ENCODE measurements at regions not wholly inside any gene's neighbourhood (a gene's known extent, or its start where the extent isn't known, plus 50 kb on each side); places are given as distances from the start of the nearest gene placed in this dataset.

GRCh38 chr6:12419631-12420272, 129.6 kb downstream of the EDN1 start:
- peaks cover 0 to 3% (median under 1%) of the 10 kb centered on the region in 6 donors for H3K9me3 Mint-ChIP-seq
- H3K4me3 Mint-ChIP-seq: no peak overlapping the region
- no peak for DNase-seq
- H3K36me3 Mint-ChIP-seq: no peaks in the 10 kb centered on the region
- H3K27me3 Mint-ChIP-seq (ENCODE audit: low read depth in 3 of 3): peaks cover 0 to 4% (median 0%) of the 10 kb centered on the region in 3 donors
- no peaks in the 10 kb centered on the region for H3K4me1 Mint-ChIP-seq
- no peak overlapping the region for H3K27ac Mint-ChIP-seq

- no peaks in the 10 kb centered on the region for H3K4me1 Mint-ChIP-seq
Observed at GRCh38 chr6:12420626-12421025, 130.5 kb downstream of the EDN1 start.

DNA sequence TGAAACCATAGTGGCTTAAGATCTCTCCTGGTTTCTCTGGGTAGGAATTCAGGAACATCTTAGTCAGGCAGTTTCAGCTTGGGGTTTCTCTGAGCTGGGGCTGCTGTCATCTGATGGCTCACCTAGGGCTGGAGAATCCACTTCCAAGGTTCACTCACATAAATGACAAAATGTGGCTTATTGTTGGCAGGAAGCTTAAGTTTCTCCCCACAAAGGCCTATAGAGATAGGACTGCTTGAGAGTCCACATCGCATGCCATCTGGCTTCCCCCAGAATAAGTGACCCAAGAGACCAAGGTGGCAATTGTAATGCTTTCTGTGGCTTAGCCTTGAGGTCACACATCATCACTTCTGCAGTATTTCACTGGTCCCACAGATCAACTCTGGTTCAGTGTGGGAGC, 131.4 kb downstream of the EDN1 start:
- H3K4me3 Mint-ChIP-seq: no peak overlapping the region
- H3K27ac Mint-ChIP-seq: no peak overlapping the region
- H3K36me3 Mint-ChIP-seq: no peaks in the 10 kb centered on the region
- DNase-seq: no peak
- H3K9me3 Mint-ChIP-seq: peaks cover 0 to 3% (median under 1%) of the 10 kb centered on the region in 6 donors
- H3K27me3 Mint-ChIP-seq (ENCODE audit: low read depth in 3 of 3): peaks cover 0 to 4% (median 0%) of the 10 kb centered on the region in 3 donors
- H3K4me1 Mint-ChIP-seq: no peaks in the 10 kb centered on the region

More at GRCh38 chr6:12420626-12421025, 130.5 kb downstream of the EDN1 start:
- no peak overlapping the region for H3K4me3 Mint-ChIP-seq
- no peak for DNase-seq
- peaks cover 0 to 3% (median under 1%) of the 10 kb centered on the region in 6 donors for H3K9me3 Mint-ChIP-seq
- H3K36me3 Mint-ChIP-seq: no peaks in the 10 kb centered on the region
- no peak overlapping the region for H3K27ac Mint-ChIP-seq
- H3K27me3 Mint-ChIP-seq (ENCODE audit: low read depth in 3 of 3): peaks cover 0 to 4% (median 0%) of the 10 kb centered on the region in 3 donors

- DNase-seq: no peak
- Mint-ChIP-seq H3K9me3 (peaks cover 0 to 3% (median under 1%) of the 10 kb centered on the region in 6 donors), H3K27me3 (ENCODE audit: low read depth in 3 of 3) (peaks cover 0 to 4% (median 0%) of the 10 kb centered on the region in 3 donors), H3K27ac (no peak overlapping the region), H3K4me3 (no peak overlapping the region), H3K4me1 (no peaks in the 10 kb centered on the region), H3K36me3 (no peaks in the 10 kb centered on the region)
Observed at GRCh38 chr6:12422848-12423247, 132.7 kb downstream of the EDN1 start.

DNA sequence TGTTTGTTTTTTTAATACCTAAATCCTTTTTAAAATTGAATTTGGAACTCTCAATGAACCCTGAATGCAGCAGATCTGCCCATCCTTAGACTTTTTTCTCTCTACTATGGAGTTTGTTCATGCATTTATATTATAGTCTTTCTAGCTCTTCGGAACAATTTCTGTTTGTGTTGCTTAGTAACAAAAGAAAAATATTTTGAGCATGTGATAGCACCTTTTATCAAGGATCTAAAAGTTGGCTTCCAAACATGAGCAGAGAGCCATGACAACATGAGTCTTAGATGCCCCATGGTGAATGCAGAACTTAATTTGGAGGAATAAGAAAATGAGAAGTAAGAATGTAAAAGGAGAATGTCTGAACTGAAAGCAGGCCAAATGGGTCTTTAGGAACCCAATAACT, 133.7 kb downstream of the EDN1 start:
- Mint-ChIP-seq H3K36me3 (no peaks in the 10 kb centered on the region), H3K9me3 (peaks cover 0 to 2% (median 0%) of the 10 kb centered on the region in 6 donors), H3K27ac (no peak overlapping the region), H3K4me3 (no peak overlapping the region), H3K27me3 (ENCODE audit: low read depth in 3 of 3) (no peaks in the 10 kb centered on the region), H3K4me1 (no peaks in the 10 kb centered on the region)
- DNase-seq: no peak

DNA sequence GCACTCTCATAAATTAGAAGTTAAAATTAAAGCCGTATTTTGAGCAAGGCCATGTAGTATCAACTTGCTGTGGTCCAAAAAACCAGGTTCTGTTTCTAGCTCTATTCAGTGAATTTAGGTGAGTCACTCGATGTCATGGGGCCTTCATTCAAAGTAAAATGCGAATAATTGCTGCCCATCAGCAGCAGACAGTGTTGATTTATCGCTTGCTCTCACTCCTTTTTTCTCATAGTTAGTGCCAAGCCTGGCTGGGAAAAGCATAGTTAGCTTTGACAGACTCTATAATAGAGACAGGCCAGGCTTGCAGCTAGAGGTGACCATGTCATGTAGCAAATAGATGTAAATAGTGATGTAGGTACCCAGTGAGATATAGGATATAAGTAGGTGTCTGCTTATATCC, 136.0 kb downstream of the EDN1 start:
- H3K27ac Mint-ChIP-seq: no peak overlapping the region
- no peaks in the 10 kb centered on the region for H3K4me1 Mint-ChIP-seq
- DNase-seq: no peak
- H3K27me3 Mint-ChIP-seq (ENCODE audit: low read depth in 3 of 3): no peaks in the 10 kb centered on the region
- H3K4me3 Mint-ChIP-seq: no peak overlapping the region
- H3K9me3 Mint-ChIP-seq: peaks cover 0 to 4% (median 0%) of the 10 kb centered on the region in 6 donors
- H3K36me3 Mint-ChIP-seq: no peaks in the 10 kb centered on the region

DNA sequence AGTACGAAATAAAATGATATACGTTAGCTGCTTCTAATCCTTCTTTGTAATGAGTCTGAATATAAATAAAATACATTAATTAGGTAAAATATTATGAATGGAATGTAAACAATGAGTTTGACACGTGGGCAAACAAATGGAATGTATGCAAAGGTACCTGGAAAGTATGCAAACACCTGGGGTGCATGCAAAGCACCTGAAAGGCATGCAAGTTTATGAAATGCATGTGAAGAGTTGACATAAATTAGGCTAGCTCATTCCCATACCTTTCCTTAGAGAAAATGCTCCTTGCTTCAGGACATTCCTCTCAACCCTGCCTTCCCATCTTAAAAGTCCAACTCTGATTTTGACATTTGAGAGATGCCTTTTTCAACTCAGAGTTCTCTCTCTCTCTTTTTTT, 140.9 kb downstream of the EDN1 start:
- Mint-ChIP-seq H3K27me3 (ENCODE audit: low read depth in 3 of 3) (peaks cover 0 to 2% (median 0%) of the 10 kb centered on the region in 3 donors), H3K36me3 (no peaks in the 10 kb centered on the region), H3K4me1 (peaks cover 0 to 3% of the 10 kb centered on the region in 2 donors), H3K9me3 (peaks cover 0 to 9% (median 4%) of the 10 kb centered on the region in 6 donors), H3K4me3 (no peak overlapping the region), H3K27ac (no peak overlapping the region)
- DNase-seq: no peak

GRCh38 chr6:12436224-12436623, 146.1 kb downstream of the EDN1 start:
- peaks cover 0 to 14% (median 5%) of the 10 kb centered on the region in 6 donors for H3K9me3 Mint-ChIP-seq
- H3K27ac Mint-ChIP-seq: no peak overlapping the region
- no peak overlapping the region for H3K4me3 Mint-ChIP-seq
- H3K27me3 Mint-ChIP-seq (ENCODE audit: low read depth in 3 of 3): peaks cover 0 to 2% (median 0%) of the 10 kb centered on the region in 3 donors
- no peaks in the 10 kb centered on the region for H3K36me3 Mint-ChIP-seq
- DNase-seq: no peak
- H3K4me1 Mint-ChIP-seq: peaks cover 0 to 11% of the 10 kb centered on the region in 2 donors

DNA sequence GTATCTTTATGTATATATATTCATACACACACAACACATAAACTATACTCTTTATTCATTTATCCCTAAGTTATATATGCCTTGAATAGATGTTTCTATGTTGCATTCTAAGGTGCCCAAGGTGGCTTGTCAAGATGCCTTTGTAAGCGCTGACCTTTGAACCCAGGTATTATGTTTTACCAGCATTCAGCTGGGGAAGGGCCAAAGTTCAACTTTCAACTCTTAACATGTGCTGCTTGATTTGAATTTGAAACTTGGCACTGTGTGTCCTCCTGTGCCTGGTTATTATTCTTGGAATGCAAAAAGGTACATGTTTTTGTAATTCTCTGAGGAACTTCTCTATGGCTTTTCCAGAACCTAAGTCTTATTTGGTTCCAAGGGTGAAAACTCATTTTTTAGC, 146.5 kb downstream of the EDN1 start:
- Mint-ChIP-seq H3K36me3 (no peaks in the 10 kb centered on the region), H3K27ac (no peak overlapping the region)
- no peak for DNase-seq

DNA sequence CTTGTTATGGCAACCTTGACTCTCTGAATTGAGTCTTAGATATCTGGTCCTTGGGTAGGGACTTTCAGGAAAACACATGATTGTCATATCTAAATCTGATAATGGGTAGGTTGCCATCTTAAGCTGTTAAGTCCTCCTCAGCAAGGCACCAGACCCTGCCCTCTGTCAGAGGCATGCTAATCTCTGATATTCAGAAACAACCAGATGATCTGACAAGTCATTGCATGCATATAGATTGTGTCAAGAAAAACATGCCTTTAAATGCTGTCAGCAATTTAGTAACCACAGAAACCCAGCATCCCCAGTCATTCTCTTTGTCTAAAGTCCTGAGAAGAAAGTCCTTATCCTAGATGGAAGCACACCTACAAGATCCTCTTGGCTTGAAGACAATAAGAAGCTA, 149.1 kb downstream of the EDN1 start:
- Mint-ChIP-seq H3K4me3 (no peak overlapping the region), H3K36me3 (no peaks in the 10 kb centered on the region), H3K9me3 (peaks cover 0 to 5% (median 1%) of the 10 kb centered on the region in 6 donors), H3K27ac (no peak overlapping the region), H3K27me3 (ENCODE audit: low read depth in 3 of 3) (peaks cover 0 to 2% (median 2%) of the 10 kb centered on the region in 3 donors), H3K4me1 (peaks cover 0 to 11% of the 10 kb centered on the region in 2 donors)
- DNase-seq: no peak

More for the DNA sequence above, 146.5 kb downstream of the EDN1 start:
- H3K4me3 Mint-ChIP-seq: no peak overlapping the region
- peaks cover 0 to 14% (median 5%) of the 10 kb centered on the region in 6 donors for H3K9me3 Mint-ChIP-seq
- peaks cover 0 to 2% (median 0%) of the 10 kb centered on the region in 3 donors for H3K27me3 Mint-ChIP-seq (ENCODE audit: low read depth in 3 of 3)
- peaks cover 0 to 11% of the 10 kb centered on the region in 2 donors for H3K4me1 Mint-ChIP-seq

- no peak for DNase-seq
- Mint-ChIP-seq H3K9me3 (peaks cover 0 to 5% (median 1%) of the 10 kb centered on the region in 6 donors), H3K27ac (no peak overlapping the region), H3K27me3 (ENCODE audit: low read depth in 3 of 3) (peaks cover 0 to 2% (median 0%) of the 10 kb centered on the region in 3 donors), H3K4me3 (no peak overlapping the region), H3K36me3 (no peaks in the 10 kb centered on the region), H3K4me1 (peaks cover 0 to 9% of the 10 kb centered on the region in 2 donors)
Observed at GRCh38 chr6:12440981-12441380, 150.8 kb downstream of the EDN1 start.

GRCh38 chr6:12442455-12442854, 152.3 kb downstream of the EDN1 start:
- no peak for DNase-seq
- no peaks in the 10 kb centered on the region for H3K4me1 Mint-ChIP-seq
- H3K36me3 Mint-ChIP-seq: no peaks in the 10 kb centered on the region
- no peak overlapping the region for H3K27ac Mint-ChIP-seq
- no peak overlapping the region for H3K4me3 Mint-ChIP-seq
- peaks cover 0 to 5% (median 1%) of the 10 kb centered on the region in 6 donors for H3K9me3 Mint-ChIP-seq
- H3K27me3 Mint-ChIP-seq (ENCODE audit: low read depth in 3 of 3): peaks cover 0 to 2% (median 0%) of the 10 kb centered on the region in 3 donors

DNA sequence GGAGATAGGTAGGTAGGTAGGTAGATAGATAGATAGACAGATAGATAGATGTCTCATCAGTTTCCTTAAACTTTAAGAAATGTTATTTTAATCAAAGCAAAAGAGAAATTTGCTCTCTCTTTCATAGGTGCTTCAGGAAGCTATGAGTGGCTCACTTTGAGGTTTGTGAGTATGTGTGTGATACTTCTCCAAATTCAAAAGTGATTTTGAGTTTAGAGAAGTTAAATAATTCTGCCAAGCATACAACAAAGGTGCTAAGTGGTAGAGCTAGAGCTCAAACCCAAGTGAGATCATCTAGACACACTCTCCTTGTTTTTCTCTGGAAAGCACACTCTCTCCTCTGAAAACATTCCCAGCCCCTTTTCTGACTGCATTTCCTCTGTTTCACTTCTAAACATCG, 156.2 kb downstream of the EDN1 start:
- Mint-ChIP-seq H3K36me3 (no peaks in the 10 kb centered on the region), H3K27ac (no peak overlapping the region), H3K4me1 (no peaks in the 10 kb centered on the region), H3K4me3 (no peak overlapping the region), H3K27me3 (ENCODE audit: low read depth in 3 of 3) (peaks cover 0 to 2% (median 2%) of the 10 kb centered on the region in 3 donors), H3K9me3 (peaks cover 0 to 6% (median 1%) of the 10 kb centered on the region in 6 donors)
- DNase-seq: no peak

GRCh38 chr6:12449447-12449846, 159.3 kb downstream of the EDN1 start:
- Mint-ChIP-seq H3K4me3 (no peak overlapping the region), H3K4me1 (no peaks in the 10 kb centered on the region), H3K36me3 (peaks cover 0 to 7% (median 0%) of the 10 kb centered on the region in 3 donors), H3K9me3 (peaks cover under 1 to 15% (median 13%) of the 10 kb centered on the region in 6 donors), H3K27me3 (ENCODE audit: low read depth in 3 of 3) (peaks cover 0 to 4% (median 2%) of the 10 kb centered on the region in 3 donors), H3K27ac (no peak overlapping the region)
- DNase-seq: no peak
